Natural killer cell (primary cell): ENCODE measurements at regions not wholly inside any gene's neighbourhood (a gene's known extent, or its start where the extent isn't known, plus 50 kb on each side); places are given as distances from the start of the nearest gene placed in this dataset.

Source experiments
- ATAC-seq, 3 donors: fragments of 150-1000 bp in 2 of 3; fragments of 200-7000 bp in 1 of 3; cut with Tn5 transposase; 1 replicate in 1 of 3; 2 replicates in 2 of 3; pipeline ENCODE4 v1.10.0; 2021; ENCODE audit warnings: mild to moderate bottlenecking in 2 of 3, moderate library complexity in 2 of 3
- DNase-seq, 2 donors: peaks; one replicate each; pipeline versions ENCODE4 v3.0.0 to v3.0.0-alpha.2; 2013 to 2021; ENCODE audit warnings: mixed read lengths in 1 of 2
- H3K27ac ChIP-seq: one replicate; pipeline ENCODE4 v1.5.1; 2013; ENCODE audit warnings: mild to moderate bottlenecking, low read length
- H3K27me3 ChIP-seq: one replicate; pipeline ENCODE4 v1.6.1; 2013; ENCODE audit warnings: low read length; ENCODE audit not compliant: control insufficient read depth, insufficient read depth
- H3K36me3 ChIP-seq: one replicate; pipeline ENCODE4 v1.6.1; 2013; ENCODE audit warnings: low read length; ENCODE audit not compliant: control insufficient read depth, insufficient read depth
- H3K4me1 ChIP-seq: one replicate; pipeline ENCODE4 v1.6.1; 2013; ENCODE audit warnings: low read length; ENCODE audit not compliant: control insufficient read depth, insufficient read depth
- H3K4me3 ChIP-seq: one replicate; pipeline ENCODE4 v1.5.1; 2013; ENCODE audit warnings: low read length
- H3K9me3 ChIP-seq: one replicate; pipeline ENCODE4 v1.6.1; 2013; ENCODE audit warnings: low read length; ENCODE audit not compliant: control insufficient read depth, insufficient read depth
- H3K27ac Mint-ChIP-seq, 2 donors: one replicate each; pipeline ENCODE4 v1.8.0; 2022; ENCODE audit warnings: mild to moderate bottlenecking in 2 of 2, mixed read lengths in 2 of 2, moderate library complexity in 1 of 2
- H3K27me3 Mint-ChIP-seq, 2 donors: one replicate each; pipeline ENCODE4 v1.8.0; 2022; ENCODE audit warnings: low read depth in 2 of 2, mixed read lengths in 2 of 2
- H3K36me3 Mint-ChIP-seq: one replicate; pipeline ENCODE4 v1.8.0; 2022; ENCODE audit warnings: mixed read lengths
- H3K4me1 Mint-ChIP-seq, 2 donors: one replicate each; pipeline ENCODE4 v1.8.0; 2022; ENCODE audit warnings: mixed read lengths in 2 of 2
- H3K4me3 Mint-ChIP-seq: one replicate; pipeline ENCODE4 v1.8.0; 2022; ENCODE audit warnings: mild to moderate bottlenecking, moderate library complexity, mixed read lengths
- H3K9me3 Mint-ChIP-seq, 2 donors: one replicate each; pipeline ENCODE4 v1.8.0; 2022; ENCODE audit warnings: mixed read lengths in 2 of 2
- CTCF ChIP-seq: fragments of 200-600 bp; IDR thresholded peaks from one replicate; pipeline ENCODE4 v1.8.0; 2022; ENCODE audit warnings: antibody characterized with exemption
- WGBS: methylation state at CpG from one replicate; pipeline ENCODE4 v1.1.7; 2013; ENCODE audit warnings: missing lambda C conversion rate; ENCODE audit not compliant: insufficient coverage; 5-methylcytosine and 5-hydroxymethylcytosine counted together
- intact Hi-C: fragments of 100-400 bp; cut with micrococcal nuclease; formaldehyde crosslinking; loops from one replicate; pipeline ENCODE4 v1.14.2; 2022

GRCh38 chrX:45445745-45446412, 245.2 kb upstream of the DIPK2B start:
- ATAC-seq = no peak
- Mint-ChIP-seq H3K4me3 (no peak overlapping the region), H3K36me3 (no peaks in the 10 kb centered on the region), H3K4me1 (no peaks in the 10 kb centered on the region), H3K9me3 (no peaks in the 10 kb centered on the region), H3K27me3 (peaks cover 4 to 33% of the 10 kb centered on the region in 2 donors), H3K27ac (no peak overlapping the region)
- WGBS = 67% methylated on average over 1 of the region's 2 CpGs
- TF ChIP-seq CTCF = no peak
- H3K27me3 ChIP-seq = no peaks in the 10 kb centered on the region
- DNase-seq = no peak
- H3K36me3 ChIP-seq = no peaks in the 10 kb centered on the region
- no peaks in the 10 kb centered on the region for H3K4me1 ChIP-seq
- H3K4me3 ChIP-seq = no peak overlapping the region
- intact Hi-C loops = no loop called here
- H3K9me3 ChIP-seq = no peaks in the 10 kb centered on the region
- no peak overlapping the region for H3K27ac ChIP-seq

DNA sequence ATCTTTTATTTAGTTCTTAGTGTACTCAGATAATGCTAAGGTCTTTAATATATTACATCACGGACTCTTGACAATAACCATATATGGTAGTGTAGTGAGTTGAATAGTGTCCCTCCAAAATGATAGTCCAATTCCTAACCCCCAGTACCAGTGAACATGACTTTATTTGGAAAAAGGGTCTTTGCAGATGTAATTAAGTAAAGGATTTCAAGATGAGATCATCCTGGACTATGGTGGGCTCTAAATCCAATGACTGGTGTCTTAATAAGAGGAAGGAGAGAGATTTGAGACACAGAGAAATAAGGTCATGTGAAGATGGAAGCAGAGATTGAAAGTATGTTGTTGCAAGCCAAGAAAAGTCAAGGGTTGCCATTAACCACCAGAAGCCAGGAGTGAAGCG, 236.5 kb upstream of the DIPK2B start:
- no peaks in the 10 kb centered on the region for H3K9me3 ChIP-seq
- ATAC-seq (no peak), DNase-seq (no peak)
- no peak for TF ChIP-seq CTCF
- no peaks in the 10 kb centered on the region for H3K36me3 ChIP-seq
- H3K4me1 ChIP-seq = no peaks in the 10 kb centered on the region
- peaks cover 0 to 47% of the 10 kb centered on the region in 2 donors for H3K27me3 Mint-ChIP-seq
- no peaks in the 10 kb centered on the region for H3K36me3 Mint-ChIP-seq
- WGBS = 75% methylated on average over 1 of the region's 2 CpGs
- no peaks in the 10 kb centered on the region for H3K4me1 Mint-ChIP-seq
- H3K4me3 Mint-ChIP-seq = no peak overlapping the region
- no peak overlapping the region for H3K27ac ChIP-seq
- H3K4me3 ChIP-seq = no peak overlapping the region
- H3K9me3 Mint-ChIP-seq = no peaks in the 10 kb centered on the region
- no peaks in the 10 kb centered on the region for H3K27me3 ChIP-seq
- intact Hi-C loops = no loop called here
- H3K27ac Mint-ChIP-seq = no peak overlapping the region

- intact Hi-C loops = no loop called here
- H3K4me3 Mint-ChIP-seq = no peak overlapping the region
- H3K36me3 Mint-ChIP-seq = no peaks in the 10 kb centered on the region
- Histone ChIP-seq H3K4me3 (no peak overlapping the region), H3K27me3 (no peaks in the 10 kb centered on the region), H3K4me1 (no peaks in the 10 kb centered on the region), H3K27ac (no peak overlapping the region), H3K36me3 (no peaks in the 10 kb centered on the region), H3K9me3 (no peaks in the 10 kb centered on the region)
- ATAC-seq (no peak), DNase-seq (no peak)
- no peak overlapping the region for H3K27ac Mint-ChIP-seq
- H3K4me1 Mint-ChIP-seq = no peaks in the 10 kb centered on the region
- H3K9me3 Mint-ChIP-seq = no peaks in the 10 kb centered on the region
- TF ChIP-seq CTCF = no peak
- H3K27me3 Mint-ChIP-seq = peaks cover 0 to 45% of the 10 kb centered on the region in 2 donors
Measured at GRCh38 chrX:45435481-45435880, 234.8 kb upstream of the DIPK2B start.

DNA sequence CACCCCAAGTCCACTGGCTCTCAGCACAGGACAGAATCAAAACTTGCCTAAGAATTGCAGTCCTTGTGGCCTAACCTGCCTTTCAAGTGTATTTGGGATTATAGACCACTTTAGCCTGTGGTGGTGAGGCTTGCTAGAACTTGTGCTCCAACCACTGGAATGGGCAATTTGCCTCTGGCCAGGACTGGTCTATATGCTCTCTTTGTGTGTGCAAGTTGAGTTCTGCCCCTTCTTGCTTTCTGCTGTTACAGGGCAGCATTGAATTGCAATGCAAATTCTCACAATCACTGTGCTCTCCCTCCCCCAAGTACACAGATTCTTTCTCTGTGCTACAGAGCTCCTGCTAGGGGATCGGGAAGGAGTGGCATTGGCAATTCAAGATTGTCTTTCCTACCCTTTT, 233.6 kb upstream of the DIPK2B start:
- no peak overlapping the region for H3K27ac Mint-ChIP-seq
- no peaks in the 10 kb centered on the region for H3K36me3 Mint-ChIP-seq
- no peak overlapping the region for H3K27ac ChIP-seq
- no peaks in the 10 kb centered on the region for H3K4me1 Mint-ChIP-seq
- H3K9me3 Mint-ChIP-seq = no peaks in the 10 kb centered on the region
- peaks cover 0 to 45% of the 10 kb centered on the region in 2 donors for H3K27me3 Mint-ChIP-seq
- WGBS = no CpG with 5 or more reads among the region's 1 CpG
- ATAC-seq (no peak), DNase-seq (no peak)
- no peaks in the 10 kb centered on the region for H3K36me3 ChIP-seq
- intact Hi-C loops = no loop called here
- H3K27me3 ChIP-seq = no peaks in the 10 kb centered on the region
- H3K9me3 ChIP-seq = no peaks in the 10 kb centered on the region
- H3K4me3 Mint-ChIP-seq = no peak overlapping the region
- no peak for TF ChIP-seq CTCF
- H3K4me3 ChIP-seq = no peak overlapping the region
- no peaks in the 10 kb centered on the region for H3K4me1 ChIP-seq
